Thyroid gland (tissue), 4 donors: ENCODE measurements at regions not wholly inside any gene's neighbourhood (a gene's known extent, or its start where the extent isn't known, plus 50 kb on each side); places are given as distances from the start of the nearest gene placed in this dataset.

Experiments
- DNase-seq, 2 donors: peaks; one replicate each; pipeline ENCODE4 v3.0.0-alpha.2; 2019
- H3K27ac ChIP-seq, 3 donors: fragments of 200-600 bp; sonication (generic); 1 replicate in 2 of 3; 2 replicates in 1 of 3; pipeline ENCODE4 v1.5.1; 2016 to 2019; ENCODE audit warnings: mild to moderate bottlenecking in 1 of 3, moderate library complexity in 1 of 3
- H3K27me3 ChIP-seq: fragments of 200-600 bp; sonication (generic); one replicate; pipeline ENCODE4 v1.5.1; 2019
- H3K36me3 ChIP-seq, 2 donors: fragments of 200-600 bp; sonication (generic); one replicate each; pipeline ENCODE4 v1.5.1; 2016 to 2019
- H3K4me1 ChIP-seq, 2 donors: fragments of 200-600 bp; sonication (generic); one replicate each; pipeline ENCODE4 v1.5.1; 2017 to 2019
- H3K4me3 ChIP-seq, 3 donors: fragments of 200-600 bp; sonication (generic); replicated peaks in 1 of 3; 1 replicate in 2 of 3; 2 replicates in 1 of 3; pipeline ENCODE4 v1.5.1; 2016; ENCODE audit warnings: mild to moderate bottlenecking in 1 of 3
- H3K9me3 ChIP-seq: fragments of 200-600 bp; sonication (generic); one replicate; pipeline ENCODE4 v1.5.1; 2017
- CTCF ChIP-seq, 6 experiments: fragments of 200-600 bp in 3 of 6; fragments of 450-650 bp in 3 of 6; sonication (generic) in 3 of 6; IDR thresholded peaks; one replicate each; pipeline ENCODE4 v1.5.1; 2016 to 2019; ENCODE audit warnings: antibody characterized with exemption in 6 of 6, mild to moderate bottlenecking in 2 of 6, inconsistent platforms in 1 of 6, moderate library complexity in 1 of 6
- POLR2A ChIP-seq, 2 donors: fragments of 450-650 bp; IDR thresholded peaks; one replicate each; pipeline ENCODE4 v1.6.1; 2017; ENCODE audit warnings: antibody characterized with exemption in 2 of 2, mild to moderate bottlenecking in 2 of 2, moderate library complexity in 1 of 2
- WGBS, 2 donors: methylation state at CpG; one replicate each; pipeline ENCODE4 v1.1.5; 2017; 5-methylcytosine and 5-hydroxymethylcytosine counted together
- intact Hi-C: fragments of 100-400 bp; cut with DNase I; formaldehyde crosslinking; loops from one replicate; pipeline ENCODE4 v1.15.1; 2023

- H3K9me3 ChIP-seq = no peaks in the 10 kb centered on the region
- H3K4me1 ChIP-seq = no peaks in the 10 kb centered on the region
- DNase-seq = no peak
- intact Hi-C loops = no loop called here
- WGBS, 2 donors = 65 to 78% methylated on average over 3 to 6 of the region's 6 CpGs
- no peak overlapping the region for H3K4me3 ChIP-seq
- no peak overlapping the region for H3K27ac ChIP-seq
- no peaks in the 10 kb centered on the region for H3K27me3 ChIP-seq
- TF ChIP-seq POLR2A (IDR thresholded peaks at IDR 0.05) (no peak), CTCF (IDR thresholded peaks at IDR 0.05) (no peak)
- no peaks in the 10 kb centered on the region for H3K36me3 ChIP-seq
These were observed 228.9 kb upstream of the MVB12B start for GRCh38 chr9:126097679-126098078.

GRCh38 chr9:126106404-126106803, 220.2 kb upstream of the MVB12B start:
- TF ChIP-seq CTCF (IDR thresholded peaks at IDR 0.05) (no peak), POLR2A (IDR thresholded peaks at IDR 0.05) (no peak)
- intact Hi-C loops = no loop called here
- Histone ChIP-seq H3K36me3 (no peaks in the 10 kb centered on the region), H3K27me3 (no peaks in the 10 kb centered on the region), H3K27ac (no peak overlapping the region), H3K4me3 (no peak overlapping the region), H3K4me1 (no peaks in the 10 kb centered on the region), H3K9me3 (no peaks in the 10 kb centered on the region)
- DNase-seq = no peak
- WGBS, 2 donors = 93 to 96% methylated on average over 5 of the region's 5 CpGs

- no peaks in the 10 kb centered on the region for H3K36me3 ChIP-seq
- intact Hi-C loops = no loop called here
These were observed 218.9 kb upstream of the MVB12B start for GRCh38 chr9:126107693-126108092.

GRCh38 chr9:126108240-126108639, 218.4 kb upstream of the MVB12B start:
- DNase-seq = no peak
- intact Hi-C loops = no loop called here
- no peak for TF ChIP-seq POLR2A (IDR thresholded peaks at IDR 0.05)
- no peak for TF ChIP-seq CTCF (IDR thresholded peaks at IDR 0.05)
- no peaks in the 10 kb centered on the region for H3K9me3 ChIP-seq
- no peaks in the 10 kb centered on the region for H3K36me3 ChIP-seq
- no peak overlapping the region for H3K4me3 ChIP-seq
- no peaks in the 10 kb centered on the region for H3K27me3 ChIP-seq
- 20 to 28% methylated on average over 10 of the region's 11 CpGs for WGBS, 2 donors
- H3K4me1 ChIP-seq = no peaks in the 10 kb centered on the region
- no peak overlapping the region for H3K27ac ChIP-seq

More at GRCh38 chr9:126107693-126108092, 218.9 kb upstream of the MVB12B start:
- no peaks in the 10 kb centered on the region for H3K4me1 ChIP-seq
- no peak for DNase-seq
- no peaks in the 10 kb centered on the region for H3K9me3 ChIP-seq
- WGBS, 2 donors = 94% methylated on average over 12 of the region's 12 CpGs
- no peaks in the 10 kb centered on the region for H3K27me3 ChIP-seq
- H3K27ac ChIP-seq = no peak overlapping the region
- H3K4me3 ChIP-seq = no peak overlapping the region
- TF ChIP-seq CTCF (IDR thresholded peaks at IDR 0.05) (no peak), POLR2A (IDR thresholded peaks at IDR 0.05) (no peak)

GRCh38 chr9:126109575-126109974, 217.1 kb upstream of the MVB12B start:
- TF ChIP-seq POLR2A (IDR thresholded peaks at IDR 0.05) (no peak), CTCF (IDR thresholded peaks at IDR 0.05) (no peak)
- H3K9me3 ChIP-seq = no peaks in the 10 kb centered on the region
- intact Hi-C loops = no loop called here
- no peak for DNase-seq
- H3K27me3 ChIP-seq = no peaks in the 10 kb centered on the region
- no peaks in the 10 kb centered on the region for H3K4me1 ChIP-seq
- no peak overlapping the region for H3K4me3 ChIP-seq
- H3K27ac ChIP-seq = no peak overlapping the region
- no peaks in the 10 kb centered on the region for H3K36me3 ChIP-seq
